HG02943 (cell line): ENCODE measurements at regions not wholly inside any gene's neighbourhood (a gene's known extent, or its start where the extent isn't known, plus 50 kb on each side); places are given as distances from the start of the nearest gene placed in this dataset.

Source experiments
- ATAC-seq: cut with Tn5 transposase; IDR thresholded peaks from one replicate; pipeline ENCODE4 v1.9.1; 2021; ENCODE audit warnings: mild to moderate bottlenecking, low read depth, moderate library complexity; ENCODE audit not compliant: unreplicated experiment

GRCh38 chr6:19102936-19103335, 715.8 kb downstream of the RNF144B start:
- ATAC-seq = no peak

GRCh38 chr6:19107468-19107867, 720.3 kb downstream of the RNF144B start:
- no peak for ATAC-seq

GRCh38 chr6:19121521-19121920, 715.6 kb upstream of the ID4 start:
- ATAC-seq = no peak

GRCh38 chr6:19127081-19127480, 710.1 kb upstream of the ID4 start:
- ATAC-seq = no peak

- no peak for ATAC-seq
These were observed 708.5 kb upstream of the ID4 start for GRCh38 chr6:19128701-19129100.

GRCh38 chr6:19135706-19136105, 701.5 kb upstream of the ID4 start:
- ATAC-seq = no peak

- no peak for ATAC-seq
These were observed 699.7 kb upstream of the ID4 start for GRCh38 chr6:19137505-19137904.

- no peak for ATAC-seq
These were observed 694.9 kb upstream of the ID4 start for GRCh38 chr6:19142275-19142674.

GRCh38 chr6:19150307-19150706, 686.9 kb upstream of the ID4 start:
- ATAC-seq = no peak

GRCh38 chr6:19153270-19153980, 683.7 kb upstream of the ID4 start:
- ATAC-seq = no peak

- ATAC-seq = no peak
These were observed 683.2 kb upstream of the ID4 start for GRCh38 chr6:19153981-19154295.

GRCh38 chr6:19156443-19156842, 680.7 kb upstream of the ID4 start:
- ATAC-seq = no peak

GRCh38 chr6:19157486-19157885, 679.7 kb upstream of the ID4 start:
- no peak for ATAC-seq

GRCh38 chr6:19158586-19158985, 678.6 kb upstream of the ID4 start:
- no peak for ATAC-seq

- no peak for ATAC-seq
These were observed 678.1 kb upstream of the ID4 start for GRCh38 chr6:19159089-19159488.

GRCh38 chr6:19159561-19159960, 677.6 kb upstream of the ID4 start:
- ATAC-seq = no peak

- ATAC-seq = no peak
These were observed 677.0 kb upstream of the ID4 start for GRCh38 chr6:19160081-19160730.

- ATAC-seq = no peak
These were observed 669.9 kb upstream of the ID4 start for GRCh38 chr6:19167251-19167650.

- ATAC-seq = no peak
These were observed 667.8 kb upstream of the ID4 start for GRCh38 chr6:19169366-19169765.

GRCh38 chr6:19175023-19175422, 662.1 kb upstream of the ID4 start:
- ATAC-seq = no peak

GRCh38 chr6:19180348-19181072, 656.7 kb upstream of the ID4 start:
- no peak for ATAC-seq

GRCh38 chr6:19181211-19181610, 656.0 kb upstream of the ID4 start:
- no peak for ATAC-seq
